AG08395 (cell line): ENCODE measurements at regions not wholly inside any gene's neighbourhood (a gene's known extent, or its start where the extent isn't known, plus 50 kb on each side); places are given as distances from the start of the nearest gene placed in this dataset.

Experiments
- DNase-seq: peaks from one replicate; pipeline ENCODE4 v3.0.0; 2012; ENCODE audit warnings: mixed read lengths, low spot score

GRCh38 chr6:132868057-132868456, 53.7 kb downstream of the RPS12 start:
- DNase-seq, result no peak

- DNase-seq, result no peak
Observed at GRCh38 chr6:132872923-132873322, 58.6 kb downstream of the RPS12 start.

GRCh38 chr6:132877003-132877402, 62.6 kb downstream of the RPS12 start:
- DNase-seq, result no peak

GRCh38 chr6:132887204-132887603, 72.8 kb downstream of the RPS12 start:
- no peak for DNase-seq

GRCh38 chr6:132888701-132889100, 74.3 kb downstream of the RPS12 start:
- DNase-seq, result no peak

- no peak for DNase-seq
Observed at GRCh38 chr6:132892929-132893771, 78.8 kb downstream of the RPS12 start.

- no peak for DNase-seq
Observed at GRCh38 chr6:132893772-132894490, 79.6 kb downstream of the RPS12 start.

GRCh38 chr6:132898376-132898775, 84.0 kb downstream of the RPS12 start:
- DNase-seq, result no peak

- no peak for DNase-seq
Observed at GRCh38 chr6:132900849-132901248, 86.5 kb downstream of the RPS12 start.

- DNase-seq, result no peak
Observed at GRCh38 chr6:132902901-132903300, 88.5 kb downstream of the RPS12 start.

- DNase-seq, result no peak
Observed at GRCh38 chr6:132907231-132907630, 92.9 kb downstream of the RPS12 start.

GRCh38 chr6:132907914-132908313, 93.5 kb downstream of the RPS12 start:
- peak; percentile 7 for DNase-seq

GRCh38 chr6:132909742-132910141, 95.4 kb downstream of the RPS12 start:
- DNase-seq, result no peak

- DNase-seq, result no peak
Observed at GRCh38 chr6:132910759-132911158, 96.4 kb downstream of the RPS12 start.

GRCh38 chr6:132919045-132919860, 104.9 kb downstream of the RPS12 start:
- DNase-seq, result peak; percentile 60

- no peak for DNase-seq
Observed at GRCh38 chr6:132927713-132928112, 113.3 kb downstream of the RPS12 start.

GRCh38 chr6:132929141-132929540, 114.8 kb downstream of the RPS12 start:
- DNase-seq, result no peak

GRCh38 chr6:132931313-132931712, 116.9 kb downstream of the RPS12 start:
- no peak for DNase-seq

- DNase-seq, result peak; percentile 65
Observed at GRCh38 chr6:132931936-132932514, 117.7 kb downstream of the RPS12 start.

GRCh38 chr6:132932588-132932987, 118.2 kb downstream of the RPS12 start:
- no peak for DNase-seq

GRCh38 chr6:132933090-132933489, 118.7 kb downstream of the RPS12 start:
- no peak for DNase-seq

- no peak for DNase-seq
Observed at GRCh38 chr6:132934496-132934895, 120.1 kb downstream of the RPS12 start.
